OCI-LY3 (cell line): ENCODE measurements at regions not wholly inside any gene's neighbourhood (a gene's known extent, or its start where the extent isn't known, plus 50 kb on each side); places are given as distances from the start of the nearest gene placed in this dataset.

Experiments used
- EZH2phosphoT487 ChIP-seq: fragments of 200-600 bp; shearing (Covaris generic); IDR thresholded peaks from 2 replicates; pipeline ENCODE4 v1.6.1; 2018; ENCODE audit warnings: antibody characterized with exemption, mixed run types, low read depth
- TF ChIP-seq, protein P1 (sequence below): fragments of 200-600, 300-600 bp; sonication (generic); IDR thresholded peaks from 2 replicates; pipeline ENCODE4 v1.5.1; 2014; ENCODE audit warnings: antibody characterized with exemption, low read length, low read depth

DNA sequence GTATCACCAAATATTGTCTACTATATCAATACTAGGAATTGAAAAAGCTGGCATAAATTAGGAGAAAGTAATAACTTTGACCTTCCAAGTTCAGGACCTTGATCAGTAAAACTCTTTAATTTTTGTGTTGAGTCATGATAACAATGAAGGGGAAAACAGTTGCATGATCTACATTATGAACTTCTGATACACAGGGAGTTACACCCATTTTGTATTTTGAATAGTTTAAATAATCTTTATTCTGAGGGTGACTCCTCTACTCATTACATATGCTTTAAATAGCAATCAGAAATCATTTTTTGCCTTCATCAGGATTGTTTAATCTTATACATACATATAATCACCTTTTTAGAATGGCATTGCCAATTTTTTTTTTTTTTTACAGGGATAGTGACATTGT is 492.5 kb downstream of the NAV3 start:
- TF ChIP-seq, protein P1, sequence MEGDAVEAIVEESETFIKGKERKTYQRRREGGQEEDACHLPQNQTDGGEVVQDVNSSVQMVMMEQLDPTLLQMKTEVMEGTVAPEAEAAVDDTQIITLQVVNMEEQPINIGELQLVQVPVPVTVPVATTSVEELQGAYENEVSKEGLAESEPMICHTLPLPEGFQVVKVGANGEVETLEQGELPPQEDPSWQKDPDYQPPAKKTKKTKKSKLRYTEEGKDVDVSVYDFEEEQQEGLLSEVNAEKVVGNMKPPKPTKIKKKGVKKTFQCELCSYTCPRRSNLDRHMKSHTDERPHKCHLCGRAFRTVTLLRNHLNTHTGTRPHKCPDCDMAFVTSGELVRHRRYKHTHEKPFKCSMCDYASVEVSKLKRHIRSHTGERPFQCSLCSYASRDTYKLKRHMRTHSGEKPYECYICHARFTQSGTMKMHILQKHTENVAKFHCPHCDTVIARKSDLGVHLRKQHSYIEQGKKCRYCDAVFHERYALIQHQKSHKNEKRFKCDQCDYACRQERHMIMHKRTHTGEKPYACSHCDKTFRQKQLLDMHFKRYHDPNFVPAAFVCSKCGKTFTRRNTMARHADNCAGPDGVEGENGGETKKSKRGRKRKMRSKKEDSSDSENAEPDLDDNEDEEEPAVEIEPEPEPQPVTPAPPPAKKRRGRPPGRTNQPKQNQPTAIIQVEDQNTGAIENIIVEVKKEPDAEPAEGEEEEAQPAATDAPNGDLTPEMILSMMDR = no peak
- no peak for TF ChIP-seq EZH2phosphoT487
